Naive thymus-derived CD8-positive, alpha-beta T cell (primary cell): ENCODE measurements at regions not wholly inside any gene's neighbourhood (a gene's known extent, or its start where the extent isn't known, plus 50 kb on each side); places are given as distances from the start of the nearest gene placed in this dataset.

Source experiments
- ATAC-seq, 2 donors: fragments of 150-1000 bp; cut with Tn5 transposase in 1 of 2; sonication (Bioruptor Pico), chemical (Tn5 transposase) in 1 of 2; 1 replicate in 1 of 2; 2 replicates in 1 of 2; pipeline ENCODE4 v1.10.0; 2021; ENCODE audit warnings: mild to moderate bottlenecking in 2 of 2, moderate library complexity in 2 of 2
- POLR2A ChIA-PET: fragments of 350-600 bp; sonication (Branson Sonifier 250); formaldehyde crosslinking; loops from one replicate; lab custom pipeline; 2021; ENCODE audit warnings: antibody characterized with exemption; lab: Charles Lee
- DNase-seq, 10 donors: peaks; one replicate each; pipeline versions ENCODE4 v3.0.0 to v3.0.0-alpha.2; 2020 to 2022
- H3K27ac Mint-ChIP-seq, 10 donors: one replicate each; pipeline ENCODE4 v1.8.0; 2020 to 2022; ENCODE audit warnings: mild to moderate bottlenecking in 10 of 10, mixed read lengths in 10 of 10, moderate library complexity in 4 of 10, inconsistent platforms in 1 of 10
- H3K27me3 Mint-ChIP-seq, 5 donors: one replicate each; pipeline ENCODE4 v1.8.0; 2021 to 2022; ENCODE audit warnings: mixed read lengths in 5 of 5
- H3K36me3 Mint-ChIP-seq, 3 donors: one replicate each; pipeline ENCODE4 v1.8.0; 2020 to 2022; ENCODE audit warnings: mixed read lengths in 3 of 3, mild to moderate bottlenecking in 2 of 3, inconsistent platforms in 1 of 3
- H3K4me1 Mint-ChIP-seq, 4 donors: one replicate each; pipeline ENCODE4 v1.8.0; 2021 to 2022; ENCODE audit warnings: mixed read lengths in 4 of 4
- H3K4me3 Mint-ChIP-seq, 10 donors: one replicate each; pipeline ENCODE4 v1.8.0; 2020 to 2022; ENCODE audit warnings: mild to moderate bottlenecking in 10 of 10, mixed read lengths in 10 of 10, moderate library complexity in 6 of 10, inconsistent platforms in 1 of 10
- H3K9me3 Mint-ChIP-seq, 9 donors: one replicate each; pipeline ENCODE4 v1.8.0; 2020 to 2022; ENCODE audit warnings: mixed read lengths in 9 of 9, mild to moderate bottlenecking in 3 of 9, inconsistent platforms in 1 of 9, moderate library complexity in 1 of 9

- Mint-ChIP-seq H3K4me3 (no peak overlapping the region), H3K9me3 (peaks cover 0 to 2% (median 0%) of the 10 kb centered on the region in 9 donors), H3K27me3 (peaks cover 0 to 9% (median 6%) of the 10 kb centered on the region in 5 donors), H3K4me1 (no peaks in the 10 kb centered on the region), H3K36me3 (no peaks in the 10 kb centered on the region), H3K27ac (no peak overlapping the region)
- POLR2A ChIA-PET, result no interaction called here
- DNase-seq, result no peak
- no peak for ATAC-seq
These were observed 142.0 kb upstream of the ATP1B1 start for GRCh38 chr1:168964478-168964877.

- H3K27ac Mint-ChIP-seq, result no peak overlapping the region
- peaks cover 0 to 2% (median 0%) of the 10 kb centered on the region in 9 donors for H3K9me3 Mint-ChIP-seq
- POLR2A ChIA-PET, result no interaction called here
- no peak for ATAC-seq
- H3K4me1 Mint-ChIP-seq, result no peaks in the 10 kb centered on the region
- no peak for DNase-seq
- no peaks in the 10 kb centered on the region for H3K36me3 Mint-ChIP-seq
- H3K4me3 Mint-ChIP-seq, result no peak overlapping the region
- peaks cover 0 to 8% (median 6%) of the 10 kb centered on the region in 5 donors for H3K27me3 Mint-ChIP-seq
These were observed 140.3 kb upstream of the ATP1B1 start for GRCh38 chr1:168966217-168966616.

GRCh38 chr1:168966636-168967035, 139.9 kb upstream of the ATP1B1 start:
- peaks cover 0 to 2% (median 0%) of the 10 kb centered on the region in 9 donors for H3K9me3 Mint-ChIP-seq
- peaks cover 0 to 6% (median 4%) of the 10 kb centered on the region in 5 donors for H3K27me3 Mint-ChIP-seq
- no peak overlapping the region for H3K27ac Mint-ChIP-seq
- POLR2A ChIA-PET, result no interaction called here
- H3K36me3 Mint-ChIP-seq, result no peaks in the 10 kb centered on the region
- no peaks in the 10 kb centered on the region for H3K4me1 Mint-ChIP-seq
- H3K4me3 Mint-ChIP-seq, result no peak overlapping the region
- no peak for DNase-seq
- ATAC-seq, result no peak

- H3K4me1 Mint-ChIP-seq, result no peaks in the 10 kb centered on the region
- POLR2A ChIA-PET, result no interaction called here
- H3K9me3 Mint-ChIP-seq, result no peaks in the 10 kb centered on the region
- DNase-seq (no peak), ATAC-seq (no peak)
- H3K27ac Mint-ChIP-seq, result no peak overlapping the region
- H3K27me3 Mint-ChIP-seq, result peaks cover 0 to 6% (median 0%) of the 10 kb centered on the region in 5 donors
- H3K36me3 Mint-ChIP-seq, result no peaks in the 10 kb centered on the region
- no peak overlapping the region for H3K4me3 Mint-ChIP-seq
These were observed 135.4 kb upstream of the ATP1B1 start for GRCh38 chr1:168970926-168971659.

GRCh38 chr1:168972225-168972624, 134.3 kb upstream of the ATP1B1 start:
- ATAC-seq (no peak), DNase-seq (no peak)
- no peaks in the 10 kb centered on the region for H3K4me1 Mint-ChIP-seq
- H3K27me3 Mint-ChIP-seq, result peaks cover 0 to 6% (median 0%) of the 10 kb centered on the region in 5 donors
- no peak overlapping the region for H3K27ac Mint-ChIP-seq
- POLR2A ChIA-PET, result no interaction called here
- no peaks in the 10 kb centered on the region for H3K9me3 Mint-ChIP-seq
- H3K36me3 Mint-ChIP-seq, result no peaks in the 10 kb centered on the region
- no peak overlapping the region for H3K4me3 Mint-ChIP-seq

- no peaks in the 10 kb centered on the region for H3K36me3 Mint-ChIP-seq
- H3K9me3 Mint-ChIP-seq, result no peaks in the 10 kb centered on the region
- H3K27me3 Mint-ChIP-seq, result peaks cover 0 to 6% (median 0%) of the 10 kb centered on the region in 5 donors
- no peak overlapping the region for H3K4me3 Mint-ChIP-seq
- POLR2A ChIA-PET, result no interaction called here
- DNase-seq (no peak), ATAC-seq (no peak)
- H3K27ac Mint-ChIP-seq, result no peak overlapping the region
- no peaks in the 10 kb centered on the region for H3K4me1 Mint-ChIP-seq
These were observed 133.6 kb upstream of the ATP1B1 start for GRCh38 chr1:168972887-168973286.

GRCh38 chr1:168974117-168974516, 132.4 kb upstream of the ATP1B1 start:
- ATAC-seq (no peak), DNase-seq (no peak)
- Mint-ChIP-seq H3K4me3 (no peak overlapping the region), H3K27me3 (peaks cover 0 to 6% (median 0%) of the 10 kb centered on the region in 5 donors), H3K9me3 (no peaks in the 10 kb centered on the region), H3K36me3 (no peaks in the 10 kb centered on the region), H3K27ac (no peak overlapping the region), H3K4me1 (no peaks in the 10 kb centered on the region)
- POLR2A ChIA-PET, result no interaction called here

GRCh38 chr1:168974611-168975010, 131.9 kb upstream of the ATP1B1 start:
- ATAC-seq, result no peak
- Mint-ChIP-seq H3K27me3 (peaks cover 0 to 6% (median 0%) of the 10 kb centered on the region in 5 donors), H3K4me3 (no peak overlapping the region), H3K9me3 (no peaks in the 10 kb centered on the region), H3K36me3 (no peaks in the 10 kb centered on the region), H3K27ac (no peak overlapping the region), H3K4me1 (no peaks in the 10 kb centered on the region)
- POLR2A ChIA-PET, result no interaction called here
- no peak for DNase-seq

- ATAC-seq, result no peak
- Mint-ChIP-seq H3K36me3 (no peaks in the 10 kb centered on the region), H3K27ac (no peak overlapping the region), H3K27me3 (peaks cover 0 to 3% (median 0%) of the 10 kb centered on the region in 5 donors), H3K9me3 (no peaks in the 10 kb centered on the region), H3K4me1 (no peaks in the 10 kb centered on the region), H3K4me3 (no peak overlapping the region)
- POLR2A ChIA-PET, result no interaction called here
- no peak for DNase-seq
These were observed 130.2 kb upstream of the ATP1B1 start for GRCh38 chr1:168976267-168976666.

- H3K9me3 Mint-ChIP-seq, result no peaks in the 10 kb centered on the region
- POLR2A ChIA-PET, result no interaction called here
- no peak overlapping the region for H3K27ac Mint-ChIP-seq
- H3K36me3 Mint-ChIP-seq, result no peaks in the 10 kb centered on the region
- ATAC-seq, result no peak
- H3K4me3 Mint-ChIP-seq, result no peak overlapping the region
- no peaks in the 10 kb centered on the region for H3K27me3 Mint-ChIP-seq
- no peak for DNase-seq
- no peaks in the 10 kb centered on the region for H3K4me1 Mint-ChIP-seq
These were observed 128.9 kb upstream of the ATP1B1 start for GRCh38 chr1:168977618-168978017.

- ATAC-seq (no peak), DNase-seq (no peak)
- Mint-ChIP-seq H3K4me3 (no peak overlapping the region), H3K9me3 (no peaks in the 10 kb centered on the region), H3K4me1 (no peaks in the 10 kb centered on the region), H3K36me3 (no peaks in the 10 kb centered on the region), H3K27me3 (peaks cover 0 to under 1% (median 0%) of the 10 kb centered on the region in 5 donors), H3K27ac (no peak overlapping the region)
- POLR2A ChIA-PET, result no interaction called here
These were observed 127.2 kb upstream of the ATP1B1 start for GRCh38 chr1:168979276-168979675.

- peaks cover 0 to 3% (median 0%) of the 10 kb centered on the region in 5 donors for H3K27me3 Mint-ChIP-seq
- no peak for DNase-seq
- H3K4me1 Mint-ChIP-seq, result no peaks in the 10 kb centered on the region
- peak overlapping the region in 2 of 10 donors; percentile 0 to 23 for H3K27ac Mint-ChIP-seq
- no peaks in the 10 kb centered on the region for H3K9me3 Mint-ChIP-seq
- no peak overlapping the region for H3K4me3 Mint-ChIP-seq
- ATAC-seq, result no peak
- POLR2A ChIA-PET, result no interaction called here
- no peaks in the 10 kb centered on the region for H3K36me3 Mint-ChIP-seq
These were observed 126.3 kb upstream of the ATP1B1 start for GRCh38 chr1:168980180-168980579.

GRCh38 chr1:168980656-168981055, 125.8 kb upstream of the ATP1B1 start:
- DNase-seq, result no peak
- no peak overlapping the region for H3K4me3 Mint-ChIP-seq
- H3K9me3 Mint-ChIP-seq, result no peaks in the 10 kb centered on the region
- H3K36me3 Mint-ChIP-seq, result no peaks in the 10 kb centered on the region
- POLR2A ChIA-PET, result no interaction called here
- no peak for ATAC-seq
- H3K27ac Mint-ChIP-seq, result peak overlapping the region in 1 of 10 donors; percentile 0
- H3K27me3 Mint-ChIP-seq, result peaks cover 0 to 4% (median 0%) of the 10 kb centered on the region in 5 donors
- no peaks in the 10 kb centered on the region for H3K4me1 Mint-ChIP-seq

GRCh38 chr1:168982778-168983177, 123.7 kb upstream of the ATP1B1 start:
- Mint-ChIP-seq H3K36me3 (no peaks in the 10 kb centered on the region), H3K4me1 (no peaks in the 10 kb centered on the region), H3K27ac (no peak overlapping the region), H3K4me3 (no peak overlapping the region), H3K9me3 (no peaks in the 10 kb centered on the region), H3K27me3 (peaks cover 0 to 15% (median 5%) of the 10 kb centered on the region in 5 donors)
- ATAC-seq (no peak), DNase-seq (no peak)
- POLR2A ChIA-PET, result no interaction called here
